Endothelial cell (in vitro differentiated cells): ENCODE measurements at regions not wholly inside any gene's neighbourhood (a gene's known extent, or its start where the extent isn't known, plus 50 kb on each side); places are given as distances from the start of the nearest gene placed in this dataset.

Source experiments
- DNase-seq: peaks from one replicate; pipeline ENCODE4 v3.0.0; 2021; ENCODE audit warnings: low spot score
- H3K27ac Mint-ChIP-seq: one replicate; pipeline ENCODE4 v1.8.0; 2021; ENCODE audit warnings: mixed read lengths, inconsistent platforms; ENCODE audit not compliant: unreplicated experiment
- H3K27me3 Mint-ChIP-seq: one replicate; pipeline ENCODE4 v1.8.0; 2021; ENCODE audit warnings: mild to moderate bottlenecking, moderate library complexity, mixed read lengths, inconsistent platforms; ENCODE audit not compliant: unreplicated experiment
- H3K36me3 Mint-ChIP-seq: one replicate; pipeline ENCODE4 v1.8.0; 2021; ENCODE audit warnings: mild to moderate bottlenecking, low read depth, mixed read lengths, inconsistent platforms; ENCODE audit not compliant: unreplicated experiment
- H3K4me1 Mint-ChIP-seq: one replicate; pipeline ENCODE4 v1.8.0; 2021; ENCODE audit warnings: mild to moderate bottlenecking, mixed read lengths, inconsistent platforms; ENCODE audit not compliant: unreplicated experiment
- H3K4me3 Mint-ChIP-seq: one replicate; pipeline ENCODE4 v1.8.0; 2021; ENCODE audit warnings: mild to moderate bottlenecking, mixed read lengths, inconsistent platforms; ENCODE audit not compliant: unreplicated experiment
- H3K9me3 Mint-ChIP-seq: one replicate; pipeline ENCODE4 v1.8.0; 2021; ENCODE audit warnings: mixed read lengths, inconsistent platforms; ENCODE audit not compliant: unreplicated experiment
- TF ChIP-seq, protein P1 (sequence below): fragments of 200-600 bp; sonication (generic); IDR thresholded peaks from one replicate; pipeline ENCODE4 v1.5.0; 2021; ENCODE audit warnings: antibody characterized with exemption; ENCODE audit not compliant: unreplicated experiment

- Mint-ChIP-seq H3K4me3 (no peak overlapping the region), H3K27me3 (no peaks in the 10 kb centered on the region), H3K27ac (peak overlapping the region; percentile 68)
Measured at GRCh38 chr3:124582621-124583395, 147.4 kb upstream of the UMPS start.

DNA sequence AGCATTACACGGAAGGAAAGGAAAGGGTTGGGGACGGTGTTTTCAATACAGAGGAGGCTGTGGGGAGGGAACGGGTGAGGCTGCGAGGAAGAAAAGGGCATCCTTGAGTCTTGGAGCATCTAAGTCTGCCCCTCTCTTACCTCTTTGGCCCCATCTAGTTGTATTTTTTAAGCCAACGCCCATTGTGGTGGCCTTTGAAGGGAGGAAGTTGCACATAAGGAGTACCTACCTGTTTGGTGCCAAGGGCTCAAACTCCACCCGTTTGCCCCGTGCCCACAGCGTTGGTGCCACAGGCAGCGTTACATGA lies 146.1 kb upstream of the UMPS start:
- Mint-ChIP-seq H3K9me3 (no peaks in the 10 kb centered on the region), H3K4me1 (peaks cover 49% of the 10 kb centered on the region), H3K4me3 (peak overlapping the region; percentile 82), H3K27me3 (no peaks in the 10 kb centered on the region), H3K27ac (peak overlapping the region; percentile 17), H3K36me3 (peaks cover 4% of the 10 kb centered on the region)
- DNase-seq = no peak
- TF ChIP-seq, protein P1, sequence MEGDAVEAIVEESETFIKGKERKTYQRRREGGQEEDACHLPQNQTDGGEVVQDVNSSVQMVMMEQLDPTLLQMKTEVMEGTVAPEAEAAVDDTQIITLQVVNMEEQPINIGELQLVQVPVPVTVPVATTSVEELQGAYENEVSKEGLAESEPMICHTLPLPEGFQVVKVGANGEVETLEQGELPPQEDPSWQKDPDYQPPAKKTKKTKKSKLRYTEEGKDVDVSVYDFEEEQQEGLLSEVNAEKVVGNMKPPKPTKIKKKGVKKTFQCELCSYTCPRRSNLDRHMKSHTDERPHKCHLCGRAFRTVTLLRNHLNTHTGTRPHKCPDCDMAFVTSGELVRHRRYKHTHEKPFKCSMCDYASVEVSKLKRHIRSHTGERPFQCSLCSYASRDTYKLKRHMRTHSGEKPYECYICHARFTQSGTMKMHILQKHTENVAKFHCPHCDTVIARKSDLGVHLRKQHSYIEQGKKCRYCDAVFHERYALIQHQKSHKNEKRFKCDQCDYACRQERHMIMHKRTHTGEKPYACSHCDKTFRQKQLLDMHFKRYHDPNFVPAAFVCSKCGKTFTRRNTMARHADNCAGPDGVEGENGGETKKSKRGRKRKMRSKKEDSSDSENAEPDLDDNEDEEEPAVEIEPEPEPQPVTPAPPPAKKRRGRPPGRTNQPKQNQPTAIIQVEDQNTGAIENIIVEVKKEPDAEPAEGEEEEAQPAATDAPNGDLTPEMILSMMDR = no peak

More at GRCh38 chr3:124582621-124583395, 147.4 kb upstream of the UMPS start:
- Mint-ChIP-seq H3K4me1 (peaks cover 39% of the 10 kb centered on the region), H3K9me3 (no peaks in the 10 kb centered on the region), H3K36me3 (peaks cover 4% of the 10 kb centered on the region)
- DNase-seq = no peak
- TF ChIP-seq, protein P1 = no peak

- peak overlapping the region; percentile 62 for H3K27ac Mint-ChIP-seq
- H3K27me3 Mint-ChIP-seq = no peaks in the 10 kb centered on the region
- peak overlapping the region; percentile 94 for H3K4me3 Mint-ChIP-seq
- DNase-seq = peak; percentile 91
- no peaks in the 10 kb centered on the region for H3K9me3 Mint-ChIP-seq
- H3K36me3 Mint-ChIP-seq = peaks cover 4% of the 10 kb centered on the region
- TF ChIP-seq, protein P1 = no peak
- peaks cover 49% of the 10 kb centered on the region for H3K4me1 Mint-ChIP-seq
Measured at GRCh38 chr3:124584552-124585391, 145.5 kb upstream of the UMPS start.

- H3K9me3 Mint-ChIP-seq = no peaks in the 10 kb centered on the region
- peak; percentile 43 for DNase-seq
- H3K36me3 Mint-ChIP-seq = peaks cover 4% of the 10 kb centered on the region
- peak overlapping the region; percentile 94 for H3K4me3 Mint-ChIP-seq
- TF ChIP-seq, protein P1 = no peak
- peak overlapping the region; percentile 62 for H3K27ac Mint-ChIP-seq
- H3K4me1 Mint-ChIP-seq = peaks cover 54% of the 10 kb centered on the region
- H3K27me3 Mint-ChIP-seq = peaks cover 2% of the 10 kb centered on the region
Measured at GRCh38 chr3:124586126-124587052, 143.9 kb upstream of the UMPS start.
